Epidermal melanocyte (primary cell): ENCODE measurements at regions not wholly inside any gene's neighbourhood (a gene's known extent, or its start where the extent isn't known, plus 50 kb on each side); places are given as distances from the start of the nearest gene placed in this dataset.
"Not testable (repeated sequence)": the region's sequence is repeated elsewhere in the genome, so short reads cannot be mapped to it uniquely, and the experiment has no call there.

Source experiments
- DNase-seq: peaks from one replicate; pipeline ENCODE4 v3.0.0; 2011; ENCODE audit warnings: low spot score; ENCODE audit not compliant: insufficient read length

- DNase-seq = no peak
These were observed 569.4 kb downstream of the MEI4 start for GRCh38 chr6:78222226-78222625.

- DNase-seq = no peak
These were observed 578.2 kb downstream of the MEI4 start for GRCh38 chr6:78231002-78231401.

- DNase-seq = no peak
These were observed 590.7 kb downstream of the MEI4 start for GRCh38 chr6:78243519-78243918.

GRCh38 chr6:78251931-78252330, 599.1 kb downstream of the MEI4 start:
- DNase-seq = no peak

- DNase-seq = no peak
These were observed 600.8 kb downstream of the MEI4 start for GRCh38 chr6:78253618-78254017.

- no peak for DNase-seq
These were observed 607.1 kb downstream of the MEI4 start for GRCh38 chr6:78259935-78260334.

GRCh38 chr6:78260427-78260826, 606.9 kb upstream of the IRAK1BP1 start:
- not testable (repeated sequence) for DNase-seq

- DNase-seq = no peak
These were observed 598.5 kb upstream of the IRAK1BP1 start for GRCh38 chr6:78268591-78269452.

- DNase-seq = no peak
These were observed 566.5 kb upstream of the IRAK1BP1 start for GRCh38 chr6:78300885-78301284.

- no peak for DNase-seq
These were observed 564.9 kb upstream of the IRAK1BP1 start for GRCh38 chr6:78302411-78302810.

- DNase-seq = no peak
These were observed 559.3 kb upstream of the IRAK1BP1 start for GRCh38 chr6:78308025-78308424.

GRCh38 chr6:78322068-78322845, 545.1 kb upstream of the IRAK1BP1 start:
- no peak for DNase-seq

- DNase-seq = no peak
These were observed 543.1 kb upstream of the IRAK1BP1 start for GRCh38 chr6:78324213-78324612.

- DNase-seq = no peak
These were observed 526.6 kb upstream of the IRAK1BP1 start for GRCh38 chr6:78340755-78341154.

GRCh38 chr6:78345882-78346281, 521.5 kb upstream of the IRAK1BP1 start:
- no peak for DNase-seq

GRCh38 chr6:78347191-78347916, 520.0 kb upstream of the IRAK1BP1 start:
- DNase-seq = no peak

GRCh38 chr6:78353040-78353439, 514.3 kb upstream of the IRAK1BP1 start:
- no peak for DNase-seq

GRCh38 chr6:78363688-78364087, 503.7 kb upstream of the IRAK1BP1 start:
- DNase-seq = no peak

GRCh38 chr6:78365473-78365872, 501.9 kb upstream of the IRAK1BP1 start:
- DNase-seq = no peak

GRCh38 chr6:78377056-78377455, 490.3 kb upstream of the IRAK1BP1 start:
- DNase-seq = no peak

GRCh38 chr6:78379982-78380381, 487.4 kb upstream of the IRAK1BP1 start:
- no peak for DNase-seq

- DNase-seq = no peak
These were observed 486.8 kb upstream of the IRAK1BP1 start for GRCh38 chr6:78380541-78380940.
